Immature natural killer cell (primary cell): ENCODE measurements at regions not wholly inside any gene's neighbourhood (a gene's known extent, or its start where the extent isn't known, plus 50 kb on each side); places are given as distances from the start of the nearest gene placed in this dataset.

ENCODE experiments used
- DNase-seq, 3 donors: peaks; one replicate each; pipeline ENCODE4 v3.0.0; 2022; ENCODE audit warnings: mixed read lengths in 1 of 3
- H3K27ac Mint-ChIP-seq, 6 donors: one replicate each; pipeline ENCODE4 v1.8.0; 2020; ENCODE audit warnings: mixed read lengths in 6 of 6, mild to moderate bottlenecking in 5 of 6, inconsistent platforms in 4 of 6, moderate library complexity in 3 of 6
- H3K27me3 Mint-ChIP-seq, 3 donors: one replicate each; pipeline ENCODE4 v1.8.0; 2020 to 2021; ENCODE audit warnings: low read depth in 3 of 3, mild to moderate bottlenecking in 3 of 3, mixed read lengths in 3 of 3, moderate library complexity in 3 of 3, inconsistent platforms in 1 of 3
- H3K36me3 Mint-ChIP-seq, 3 donors: one replicate each; pipeline ENCODE4 v1.8.0; 2020; ENCODE audit warnings: mixed read lengths in 3 of 3, inconsistent platforms in 2 of 3, mild to moderate bottlenecking in 2 of 3
- H3K4me1 Mint-ChIP-seq, 2 donors: one replicate each; pipeline ENCODE4 v1.8.0; 2020; ENCODE audit warnings: inconsistent platforms in 2 of 2, mild to moderate bottlenecking in 2 of 2, mixed read lengths in 2 of 2, moderate library complexity in 1 of 2
- H3K4me3 Mint-ChIP-seq, 5 donors: one replicate each; pipeline ENCODE4 v1.8.0; 2020; ENCODE audit warnings: mild to moderate bottlenecking in 5 of 5, mixed read lengths in 5 of 5, inconsistent platforms in 3 of 5, moderate library complexity in 3 of 5
- H3K9me3 Mint-ChIP-seq, 6 donors: one replicate each; pipeline ENCODE4 v1.8.0; 2020; ENCODE audit warnings: mild to moderate bottlenecking in 6 of 6, mixed read lengths in 6 of 6, inconsistent platforms in 4 of 6, moderate library complexity in 3 of 6

- no peaks in the 10 kb centered on the region for H3K4me1 Mint-ChIP-seq
- H3K4me3 Mint-ChIP-seq = no peak overlapping the region
- no peaks in the 10 kb centered on the region for H3K36me3 Mint-ChIP-seq
- H3K9me3 Mint-ChIP-seq = peaks cover 0 to 2% (median 0%) of the 10 kb centered on the region in 6 donors
- H3K27ac Mint-ChIP-seq = no peak overlapping the region
- no peak for DNase-seq
- peaks cover 6 to 14% (median 6%) of the 10 kb centered on the region in 3 donors for H3K27me3 Mint-ChIP-seq
Observed at GRCh38 chr2:15807418-15808203, 132.7 kb upstream of the MYCN start.

- no peaks in the 10 kb centered on the region for H3K4me1 Mint-ChIP-seq
- no peaks in the 10 kb centered on the region for H3K36me3 Mint-ChIP-seq
- H3K27me3 Mint-ChIP-seq = peaks cover 6 to 10% (median 7%) of the 10 kb centered on the region in 3 donors
Observed at GRCh38 chr2:15808204-15808910, 132.0 kb upstream of the MYCN start.

DNA sequence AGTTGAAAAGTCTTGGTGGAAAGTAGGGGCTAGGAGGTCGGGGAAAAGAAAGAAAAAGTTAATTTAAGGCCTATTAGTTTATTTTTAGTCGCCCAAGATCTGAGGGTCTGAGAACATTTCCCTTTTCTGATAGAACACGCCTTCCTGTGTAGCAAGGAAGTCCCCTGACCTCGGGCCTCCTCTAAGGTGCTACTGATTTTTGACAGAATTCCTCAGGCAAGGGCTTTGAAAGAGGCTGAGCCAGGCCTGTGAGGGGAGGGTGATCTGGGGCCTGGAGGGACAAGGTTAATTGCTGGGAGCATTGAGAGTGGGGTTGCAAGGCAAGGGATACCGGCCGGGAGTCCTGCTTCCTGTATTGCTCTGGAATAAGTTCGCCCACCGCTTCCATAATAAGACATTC lies 131.4 kb upstream of the MYCN start:
- H3K27me3 Mint-ChIP-seq = peaks cover 5 to 7% (median 6%) of the 10 kb centered on the region in 3 donors
- H3K36me3 Mint-ChIP-seq = no peaks in the 10 kb centered on the region
- H3K4me3 Mint-ChIP-seq = no peak overlapping the region
- DNase-seq = no peak
- H3K27ac Mint-ChIP-seq = no peak overlapping the region
- peaks cover 0 to 4% (median 0%) of the 10 kb centered on the region in 6 donors for H3K9me3 Mint-ChIP-seq
- H3K4me1 Mint-ChIP-seq = no peaks in the 10 kb centered on the region

More at GRCh38 chr2:15808204-15808910, 132.0 kb upstream of the MYCN start:
- H3K4me3 Mint-ChIP-seq = no peak overlapping the region
- H3K9me3 Mint-ChIP-seq = peaks cover 0 to 2% (median 0%) of the 10 kb centered on the region in 6 donors
- DNase-seq = no peak
- no peak overlapping the region for H3K27ac Mint-ChIP-seq

DNA sequence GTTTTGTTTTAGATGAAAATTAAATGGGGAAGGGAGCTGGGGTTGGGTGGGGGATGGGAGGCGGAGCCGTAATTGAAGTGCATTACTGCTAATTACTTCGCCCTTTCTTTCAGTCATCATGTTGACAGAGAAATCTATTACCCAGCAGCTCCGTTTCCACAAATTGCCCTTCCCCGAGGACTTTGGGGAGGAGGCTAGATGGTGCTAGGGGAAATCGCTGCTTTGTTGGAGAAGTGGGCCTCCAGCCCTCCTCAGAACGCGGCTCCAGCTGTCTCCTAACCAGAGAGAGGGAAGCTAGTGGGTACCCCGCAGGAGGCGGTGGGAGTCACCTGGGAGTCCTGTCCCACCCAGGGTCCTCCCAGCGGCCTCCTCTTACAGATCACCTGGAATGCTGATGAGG lies 130.9 kb upstream of the MYCN start:
- H3K4me1 Mint-ChIP-seq = no peaks in the 10 kb centered on the region
- H3K27me3 Mint-ChIP-seq = peaks cover 5 to 8% (median 7%) of the 10 kb centered on the region in 3 donors
- no peaks in the 10 kb centered on the region for H3K36me3 Mint-ChIP-seq
- H3K27ac Mint-ChIP-seq = no peak overlapping the region
- H3K4me3 Mint-ChIP-seq = no peak overlapping the region
- DNase-seq = no peak
- peaks cover 0 to 4% (median 0%) of the 10 kb centered on the region in 6 donors for H3K9me3 Mint-ChIP-seq

GRCh38 chr2:15810477-15811150 lies 129.7 kb upstream of the MYCN start:
- DNase-seq = no peak
- H3K4me3 Mint-ChIP-seq = no peak overlapping the region
- peaks cover 6 to 10% (median 7%) of the 10 kb centered on the region in 3 donors for H3K27me3 Mint-ChIP-seq
- no peaks in the 10 kb centered on the region for H3K36me3 Mint-ChIP-seq
- peaks cover 0 to 4% (median 0%) of the 10 kb centered on the region in 6 donors for H3K9me3 Mint-ChIP-seq
- H3K27ac Mint-ChIP-seq = no peak overlapping the region
- no peaks in the 10 kb centered on the region for H3K4me1 Mint-ChIP-seq

- Mint-ChIP-seq H3K4me3 (no peak overlapping the region), H3K27ac (no peak overlapping the region), H3K4me1 (no peaks in the 10 kb centered on the region), H3K27me3 (peaks cover 6 to 8% (median 7%) of the 10 kb centered on the region in 3 donors), H3K9me3 (peaks cover 0 to 4% (median 0%) of the 10 kb centered on the region in 6 donors), H3K36me3 (no peaks in the 10 kb centered on the region)
- DNase-seq = no peak
Observed at GRCh38 chr2:15811367-15811766, 129.0 kb upstream of the MYCN start.

- Mint-ChIP-seq H3K4me1 (no peaks in the 10 kb centered on the region), H3K27ac (no peak overlapping the region), H3K4me3 (no peak overlapping the region), H3K9me3 (peaks cover 0 to 7% (median 0%) of the 10 kb centered on the region in 6 donors), H3K36me3 (no peaks in the 10 kb centered on the region), H3K27me3 (peaks cover 6 to 8% (median 7%) of the 10 kb centered on the region in 3 donors)
- DNase-seq = no peak
Observed at GRCh38 chr2:15812187-15812780, 128.1 kb upstream of the MYCN start.

GRCh38 chr2:15813481-15814266 lies 126.7 kb upstream of the MYCN start:
- peaks cover 0 to 7% (median 0%) of the 10 kb centered on the region in 6 donors for H3K9me3 Mint-ChIP-seq
- H3K4me3 Mint-ChIP-seq = no peak overlapping the region
- no peaks in the 10 kb centered on the region for H3K4me1 Mint-ChIP-seq
- peaks cover 6 to 12% (median 9%) of the 10 kb centered on the region in 3 donors for H3K27me3 Mint-ChIP-seq
- no peak for DNase-seq
- H3K36me3 Mint-ChIP-seq = no peaks in the 10 kb centered on the region
- no peak overlapping the region for H3K27ac Mint-ChIP-seq

DNA sequence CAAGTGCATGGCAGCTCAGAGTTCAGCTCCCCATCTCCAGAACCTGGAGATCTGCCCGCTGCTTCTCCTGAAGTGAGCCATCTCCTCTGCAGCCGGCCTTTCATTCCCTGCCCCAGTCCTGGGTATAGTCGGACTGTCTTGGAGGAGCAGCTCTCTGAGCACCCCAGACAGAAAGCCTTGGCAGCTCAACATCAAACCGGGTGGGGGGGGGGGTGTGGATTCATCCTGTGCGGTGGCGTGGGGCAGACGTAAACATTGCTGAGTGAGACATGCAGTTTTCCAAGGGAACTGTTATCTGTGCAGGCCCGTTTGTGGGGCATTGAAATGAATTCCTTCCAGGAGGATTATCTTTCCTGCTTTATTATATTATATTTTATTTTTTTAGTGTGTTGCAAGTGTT lies 125.9 kb upstream of the MYCN start:
- no peak for DNase-seq
- Mint-ChIP-seq H3K27me3 (peaks cover 7 to 12% (median 9%) of the 10 kb centered on the region in 3 donors), H3K4me3 (no peak overlapping the region), H3K4me1 (no peaks in the 10 kb centered on the region), H3K27ac (no peak overlapping the region), H3K9me3 (peaks cover 0 to 7% (median 0%) of the 10 kb centered on the region in 6 donors), H3K36me3 (no peaks in the 10 kb centered on the region)

GRCh38 chr2:15814946-15815345 lies 125.4 kb upstream of the MYCN start:
- Mint-ChIP-seq H3K27ac (no peak overlapping the region), H3K9me3 (peaks cover 0 to 7% (median 0%) of the 10 kb centered on the region in 6 donors), H3K4me1 (no peaks in the 10 kb centered on the region), H3K4me3 (no peak overlapping the region), H3K36me3 (no peaks in the 10 kb centered on the region), H3K27me3 (peaks cover 9 to 12% (median 9%) of the 10 kb centered on the region in 3 donors)
- no peak for DNase-seq

GRCh38 chr2:15816226-15816625 lies 124.1 kb upstream of the MYCN start:
- Mint-ChIP-seq H3K27me3 (peaks cover 7 to 13% (median 12%) of the 10 kb centered on the region in 3 donors), H3K4me1 (no peaks in the 10 kb centered on the region), H3K36me3 (no peaks in the 10 kb centered on the region), H3K9me3 (peaks cover 0 to 7% (median 0%) of the 10 kb centered on the region in 6 donors), H3K27ac (no peak overlapping the region), H3K4me3 (no peak overlapping the region)
- no peak for DNase-seq

GRCh38 chr2:15816674-15817406 lies 123.5 kb upstream of the MYCN start:
- H3K36me3 Mint-ChIP-seq = no peaks in the 10 kb centered on the region
- no peaks in the 10 kb centered on the region for H3K4me1 Mint-ChIP-seq
- H3K4me3 Mint-ChIP-seq = no peak overlapping the region
- no peak overlapping the region for H3K27ac Mint-ChIP-seq
- H3K9me3 Mint-ChIP-seq = peaks cover 0 to 5% (median 0%) of the 10 kb centered on the region in 6 donors
- H3K27me3 Mint-ChIP-seq = peaks cover 7 to 9% (median 8%) of the 10 kb centered on the region in 3 donors
- DNase-seq = no peak
